DMS79 treated with DMSO at 0.1 percent for 48 hours (cell line): ENCODE measurements at regions not wholly inside any gene's neighbourhood (a gene's known extent, or its start where the extent isn't known, plus 50 kb on each side); places are given as distances from the start of the nearest gene placed in this dataset.
A peak's percentile ranks its signal among the peaks of the same experiment; 100 is the strongest.
"Not testable (repeated sequence)": the region's sequence is repeated elsewhere in the genome, so short reads cannot be mapped to it uniquely, and the experiment has no call there.

Source experiments
- DNase-seq: peaks from one replicate; lab custom pipeline; 2025; lab: John Stamatoyannopoulos, UW

- no peak for DNase-seq
Observed at GRCh38 chr11:86861810-86862209, 61.5 kb downstream of the PRSS23 start.

DNA sequence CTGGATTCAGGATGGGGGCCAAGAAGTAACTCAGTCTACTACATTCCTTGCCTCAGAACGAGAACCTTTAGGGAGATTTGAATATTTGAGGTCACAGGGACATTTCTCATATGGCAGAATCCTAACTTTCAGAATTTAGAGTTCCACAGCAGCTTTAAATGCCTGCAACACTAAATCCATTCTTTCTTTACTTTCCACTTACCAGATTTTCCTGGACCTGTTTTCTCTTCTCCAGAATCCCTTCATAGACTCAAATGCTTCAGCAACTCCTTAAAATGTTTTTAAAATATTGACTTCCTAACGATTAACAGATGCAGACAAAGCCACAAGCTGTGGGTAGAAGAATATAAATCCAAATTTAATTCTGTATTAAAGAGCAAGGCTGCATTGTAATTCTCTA lies 63.1 kb downstream of the PRSS23 start:
- DNase-seq, result no peak

DNA sequence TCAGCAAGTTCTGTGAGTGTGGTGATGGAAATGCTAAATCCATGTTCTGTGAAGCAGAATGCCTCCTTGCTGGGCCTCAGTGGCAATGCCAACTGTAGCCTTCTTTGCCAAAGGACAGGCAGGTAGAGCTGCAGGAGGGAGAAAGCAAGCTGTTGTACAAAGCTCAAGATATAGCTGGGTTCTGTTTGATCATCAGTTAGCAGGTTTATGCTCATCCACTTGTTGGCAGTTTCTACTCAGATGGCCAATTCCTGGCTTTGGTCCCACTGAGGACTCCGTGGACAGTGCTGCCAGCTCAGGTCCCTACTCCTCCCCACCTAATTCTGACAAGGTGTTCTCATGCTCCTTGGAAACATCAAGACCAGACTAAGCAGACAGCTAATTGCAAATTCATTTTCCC lies 65.1 kb downstream of the PRSS23 start:
- no peak for DNase-seq

DNA sequence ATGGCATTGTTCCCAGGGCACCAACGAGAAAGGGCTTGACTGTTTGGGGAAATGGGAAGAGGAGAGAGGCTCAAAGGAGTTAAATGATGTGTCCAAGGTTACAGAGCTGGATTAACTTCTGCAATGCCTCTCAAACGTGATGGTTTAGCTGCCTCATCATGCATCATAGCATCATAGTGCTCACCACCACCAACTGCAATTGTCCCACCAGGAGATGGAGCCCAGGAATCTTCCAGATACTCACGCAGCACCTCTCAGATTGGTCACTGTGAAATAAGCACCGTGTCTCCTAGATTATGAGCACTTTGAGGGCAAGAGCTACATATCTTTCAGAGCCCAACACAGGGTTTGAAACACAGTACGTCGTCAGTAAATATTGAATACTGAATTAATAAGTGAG lies 69.2 kb downstream of the PRSS23 start:
- DNase-seq, result no peak

GRCh38 chr11:86869966-86870570 lies 69.7 kb downstream of the PRSS23 start:
- peak; percentile 12 for DNase-seq

GRCh38 chr11:86873573-86874083 lies 73.3 kb downstream of the PRSS23 start:
- DNase-seq, result no peak

- no peak for DNase-seq
Observed at GRCh38 chr11:86874304-86875056, 74.1 kb downstream of the PRSS23 start.

DNA sequence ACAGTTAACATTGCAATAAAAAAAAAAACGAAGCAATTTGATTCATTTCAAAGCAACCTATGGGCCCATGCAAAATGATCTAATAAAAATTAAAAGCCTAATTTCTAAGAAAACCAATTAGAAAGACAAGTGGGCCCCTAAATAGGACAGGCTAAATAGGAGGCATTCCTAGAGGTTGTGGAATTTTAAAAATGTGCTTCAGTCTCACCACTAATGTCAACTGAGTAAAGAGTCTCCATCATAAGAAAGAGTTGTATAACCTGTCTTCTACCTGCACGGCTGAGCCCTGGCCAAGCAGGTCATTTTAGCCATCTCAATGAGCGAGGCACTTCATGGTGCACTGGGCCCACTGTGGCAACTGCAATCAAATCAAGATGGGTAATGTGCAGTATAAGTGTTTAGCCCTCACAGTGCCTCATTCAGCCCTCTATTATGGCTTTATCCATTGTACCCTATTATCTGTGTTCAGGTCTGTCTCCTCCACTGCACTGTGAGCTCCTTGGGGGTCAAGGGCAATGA lies 76.4 kb downstream of the PRSS23 start:
- no peak for DNase-seq

- DNase-seq, result no peak
Observed at GRCh38 chr11:86877503-86877902, 77.2 kb downstream of the PRSS23 start.

DNA sequence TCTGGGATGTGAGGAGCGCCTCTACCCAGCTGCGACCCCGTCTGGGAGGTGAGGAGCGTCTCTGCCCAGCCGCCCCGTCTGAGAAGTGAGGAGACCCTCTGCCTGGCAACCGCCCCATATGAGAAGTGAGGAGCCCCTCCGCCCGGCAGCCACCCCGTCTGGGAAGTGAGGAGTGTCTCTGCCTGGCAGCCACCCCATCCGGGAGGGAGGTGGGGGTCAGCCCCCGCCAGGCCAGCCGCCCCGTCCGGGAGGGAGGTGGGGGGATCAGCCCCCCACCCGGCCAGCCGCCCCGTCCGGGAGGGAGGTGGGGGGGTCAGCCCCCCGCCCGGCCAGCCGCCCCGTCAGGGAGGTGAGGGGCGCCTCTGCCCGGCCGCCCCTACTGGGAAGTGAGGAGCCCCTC lies 76.0 kb downstream of the FZD4 start:
- not testable (repeated sequence) for DNase-seq

GRCh38 chr11:86885311-86885710 lies 69.9 kb downstream of the FZD4 start:
- no peak for DNase-seq

GRCh38 chr11:86888164-86889000 lies 66.8 kb downstream of the FZD4 start:
- no peak for DNase-seq

DNA sequence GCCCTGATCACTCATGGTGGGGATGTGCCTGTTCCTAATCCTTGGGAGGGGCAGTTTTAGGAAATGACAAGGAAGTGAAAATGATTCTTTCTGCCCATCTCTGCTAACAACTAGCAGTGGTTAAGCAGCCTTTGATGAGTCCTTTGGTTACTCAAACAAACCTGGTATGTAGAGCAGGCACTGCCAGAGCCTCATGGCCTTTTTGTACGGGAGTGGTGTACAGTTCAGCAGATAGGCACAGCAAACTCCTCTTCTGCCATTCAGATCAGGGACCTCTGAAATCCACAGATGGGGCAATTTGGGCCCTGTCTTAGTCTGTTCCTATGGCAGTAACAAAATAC lies 66.2 kb downstream of the FZD4 start:
- no peak for DNase-seq

DNA sequence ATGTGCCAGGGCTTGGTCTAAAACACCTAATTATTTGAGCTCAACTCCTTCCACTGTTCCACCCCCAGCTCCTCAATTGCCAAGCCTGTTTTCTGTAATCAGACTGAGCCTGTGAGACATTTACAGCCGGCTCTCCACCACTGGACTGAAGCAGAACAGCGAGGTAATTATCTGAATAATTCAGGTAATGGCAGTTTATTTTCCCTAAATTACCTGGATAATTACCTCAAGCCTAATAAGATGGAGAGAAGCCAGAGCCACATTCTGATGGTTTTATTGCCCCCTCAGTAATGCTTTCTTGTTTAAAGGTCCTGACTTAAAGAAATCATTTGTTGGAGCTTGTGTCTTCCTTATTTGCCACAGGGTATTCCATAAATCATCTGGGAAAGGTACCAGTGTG lies 64.2 kb downstream of the FZD4 start:
- no peak for DNase-seq

GRCh38 chr11:86893235-86893634 lies 62.0 kb downstream of the FZD4 start:
- no peak for DNase-seq
